GM06990 (cell line): ENCODE measurements at regions not wholly inside any gene's neighbourhood (a gene's known extent, or its start where the extent isn't known, plus 50 kb on each side); places are given as distances from the start of the nearest gene placed in this dataset.

Source experiments
- DNase-seq: peaks from one replicate; pipeline ENCODE4 v3.0.0-alpha.2; 2011; ENCODE audit not compliant: insufficient read length; ENCODE audit errors: extremely low read depth
- H3K27me3 ChIP-seq: replicated peaks from 2 replicates; pipeline ENCODE4 v1.6.0; 2011; ENCODE audit warnings: low read length; ENCODE audit not compliant: control insufficient read depth, insufficient read depth
- H3K36me3 ChIP-seq: 2 replicates; pipeline ENCODE4 v1.5.1; 2011; ENCODE audit warnings: low read length; ENCODE audit not compliant: control insufficient read depth, insufficient read depth
- H3K4me3 ChIP-seq: replicated peaks from 2 replicates; pipeline ENCODE4 v1.5.1; 2011; ENCODE audit warnings: low read depth, mild to moderate bottlenecking, control low read depth, low read length
- CTCF ChIP-seq: IDR thresholded peaks from 2 replicates; pipeline ENCODE4 v1.5.1; 2011; ENCODE audit warnings: low read length, control low read depth, mild to moderate bottlenecking, inconsistent platforms; ENCODE audit not compliant: insufficient read depth, poor library complexity, severe bottlenecking

- no peaks in the 10 kb centered on the region for H3K36me3 ChIP-seq
- no peak for TF ChIP-seq CTCF
- H3K4me3 ChIP-seq = no peak overlapping the region
- peaks cover 2% of the 10 kb centered on the region for H3K27me3 ChIP-seq
- no peak for DNase-seq
Observed at GRCh38 chr1:30449003-30449402, 274.4 kb downstream of the MATN1 start.

DNA sequence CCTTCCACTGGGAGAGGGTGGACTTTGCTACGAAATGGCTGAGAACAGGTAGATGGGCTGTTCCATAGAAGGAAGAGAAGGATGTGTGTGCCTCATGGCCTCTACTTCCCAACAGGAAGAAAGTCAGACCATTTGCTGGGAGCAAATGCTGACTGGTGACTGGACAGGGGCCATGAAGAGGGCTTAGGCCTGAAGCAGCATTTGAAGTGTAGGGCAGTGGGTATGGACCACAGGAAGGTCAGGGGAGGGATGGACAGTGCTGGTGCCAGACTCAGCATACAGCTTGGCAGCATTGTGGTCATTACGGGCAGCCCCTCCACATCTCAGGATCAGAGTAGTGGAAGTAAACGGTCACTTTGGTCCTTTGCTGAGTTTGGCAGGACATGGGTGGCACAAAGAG lies 275.7 kb downstream of the MATN1 start:
- DNase-seq = no peak
- Histone ChIP-seq H3K4me3 (no peak overlapping the region), H3K27me3 (peaks cover 2% of the 10 kb centered on the region), H3K36me3 (no peaks in the 10 kb centered on the region)
- no peak for TF ChIP-seq CTCF

DNA sequence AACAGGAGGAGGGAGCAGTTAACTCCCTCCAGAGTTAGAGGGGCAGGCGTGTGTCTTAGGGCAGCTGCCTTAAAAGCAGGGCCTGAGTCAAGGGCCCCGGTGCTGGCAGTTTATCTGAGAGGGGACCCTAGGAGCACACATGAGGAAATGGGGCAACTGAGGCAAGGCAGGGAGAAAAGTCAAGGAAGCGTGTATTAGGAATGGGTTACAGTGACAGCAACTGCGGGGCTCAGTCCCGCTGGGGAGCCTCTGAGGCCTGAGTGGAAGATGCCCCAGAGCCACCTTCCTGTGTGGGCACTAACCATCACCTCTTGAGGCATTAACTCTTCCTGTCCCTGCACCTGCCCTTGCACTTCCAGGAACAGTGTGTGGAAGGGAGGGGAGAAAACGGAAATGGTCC lies 276.3 kb downstream of the MATN1 start:
- TF ChIP-seq CTCF = no peak
- no peaks in the 10 kb centered on the region for H3K36me3 ChIP-seq
- no peak for DNase-seq
- H3K27me3 ChIP-seq = peaks cover 2% of the 10 kb centered on the region
- no peak overlapping the region for H3K4me3 ChIP-seq

GRCh38 chr1:30446508-30446907 lies 276.9 kb downstream of the MATN1 start:
- TF ChIP-seq CTCF = no peak
- no peaks in the 10 kb centered on the region for H3K36me3 ChIP-seq

GRCh38 chr1:30446095-30446494 lies 277.3 kb downstream of the MATN1 start:
- H3K27me3 ChIP-seq = peaks cover 2% of the 10 kb centered on the region
- DNase-seq = no peak
- no peaks in the 10 kb centered on the region for H3K36me3 ChIP-seq
- no peak for TF ChIP-seq CTCF
- no peak overlapping the region for H3K4me3 ChIP-seq

More at GRCh38 chr1:30446508-30446907, 276.9 kb downstream of the MATN1 start:
- no peak overlapping the region for H3K4me3 ChIP-seq
- DNase-seq = no peak
- H3K27me3 ChIP-seq = peaks cover 2% of the 10 kb centered on the region

- Histone ChIP-seq H3K36me3 (no peaks in the 10 kb centered on the region), H3K27me3 (peaks cover 2% of the 10 kb centered on the region), H3K4me3 (no peak overlapping the region)
- DNase-seq = no peak
- TF ChIP-seq CTCF = no peak
Observed at GRCh38 chr1:30445449-30445848, 277.9 kb downstream of the MATN1 start.
